ENCODE measurements at regions not wholly inside any gene's neighbourhood (a gene's known extent, or its start where the extent isn't known, plus 50 kb on each side); places are given as distances from the start of the nearest gene placed in this dataset.

- Histone ChIP-seq H3K4me1 (peaks cover 75% of the 10 kb centered on the region), H3K4me2 (no peak overlapping the region), H3K27ac (no peak overlapping the region), H3K9me3 (0 out of 2 replicates have a peak, but pooled peaks cover 2% of the 10 kb centered on the region), H4K20me1 (no peaks in the 10 kb centered on the region), H3K4me3 (no peak overlapping the region), H3K27me3 (no peaks in the 10 kb centered on the region), H3K36me3 (no peaks in the 10 kb centered on the region; the same call in 1 of the 2 replicates), H3K9ac (no peak overlapping the region)
- TF ChIP-seq Cebpa-rat (IDR thresholded peaks at IDR 0.05) = no peak
These were observed 122.3 kb downstream of the ZFP36L2 start for GRCh38 chr2:43104106-43104505.

- Histone ChIP-seq H3K9me3 (0 out of 2 replicates have a peak, but pooled peaks cover 2% of the 10 kb centered on the region), H3K27ac (no peak overlapping the region), H3K36me3 (no peaks in the 10 kb centered on the region; the same call in 1 of the 2 replicates), H4K20me1 (no peaks in the 10 kb centered on the region), H3K4me1 (peaks cover 66% of the 10 kb centered on the region), H3K27me3 (no peaks in the 10 kb centered on the region), H3K9ac (no peak overlapping the region), H3K4me3 (no peak overlapping the region), H3K4me2 (peak overlapping the region; percentile 76)
- no peak for TF ChIP-seq Cebpa-rat (IDR thresholded peaks at IDR 0.05)
These were observed 123.4 kb downstream of the ZFP36L2 start for GRCh38 chr2:43103093-43103404.

DNA sequence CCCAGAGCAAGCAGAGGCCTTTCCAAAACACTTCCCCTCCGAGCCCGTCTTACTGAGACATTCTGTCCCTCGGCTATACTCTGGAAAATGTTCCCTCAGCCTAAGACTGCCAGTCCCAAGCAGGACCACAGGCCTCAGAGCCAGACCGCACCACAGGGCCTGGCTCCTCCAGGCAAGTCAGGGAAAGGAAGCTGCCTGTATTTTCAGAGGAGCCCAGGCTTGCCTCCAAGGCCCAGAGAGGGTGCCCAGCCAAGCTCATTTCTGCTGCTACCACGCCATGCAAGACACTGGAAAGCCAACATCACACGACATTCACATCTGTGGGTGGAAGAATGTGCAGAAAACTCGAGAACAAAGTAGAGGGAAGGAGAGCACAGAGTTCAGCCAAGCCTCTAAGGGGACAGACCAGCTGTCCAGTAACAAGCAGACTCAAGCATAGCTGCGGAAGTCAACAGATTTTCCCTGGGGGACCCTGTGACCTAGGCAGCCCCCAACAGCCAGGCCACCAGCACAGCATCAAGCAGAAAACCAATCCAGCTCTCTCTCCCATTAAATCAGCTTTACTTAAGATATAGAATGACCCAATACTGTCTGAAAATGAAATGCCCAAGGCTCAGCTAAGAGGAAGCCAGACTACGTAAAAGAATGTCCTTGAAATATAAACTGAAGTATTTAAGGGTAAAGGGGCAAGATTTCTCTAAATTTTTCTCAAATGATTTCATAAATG is 123.9 kb downstream of the ZFP36L2 start:
- no peaks in the 10 kb centered on the region for H4K20me1 ChIP-seq
- no peak for TF ChIP-seq Cebpa-rat (IDR thresholded peaks at IDR 0.05)
- no peak overlapping the region for H3K4me3 ChIP-seq
- H3K27ac ChIP-seq = peak overlapping the region; percentile 33; the same call in 1 of the 2 replicates
- H3K4me1 ChIP-seq = peaks cover 66% of the 10 kb centered on the region
- no peaks in the 10 kb centered on the region for H3K27me3 ChIP-seq
- H3K9ac ChIP-seq = peak overlapping the region; percentile 6; the same call in 1 of the 2 replicates
- H3K4me2 ChIP-seq = peak overlapping the region; percentile 76
- no peaks in the 10 kb centered on the region; the same call in 1 of the 2 replicates for H3K36me3 ChIP-seq
- 0 out of 2 replicates have a peak, but pooled peaks cover 2% of the 10 kb centered on the region for H3K9me3 ChIP-seq

- Histone ChIP-seq H3K27ac (peak overlapping the region; percentile 51; the same call in 1 of the 2 replicates), H3K4me3 (no peak overlapping the region; the same call in 1 of the 2 replicates), H3K9ac (no peak overlapping the region), H3K36me3 (peaks cover 5% of the 10 kb centered on the region; the same call in 1 of the 2 replicates), H4K20me1 (no peaks in the 10 kb centered on the region), H3K27me3 (no peaks in the 10 kb centered on the region), H3K4me2 (peak overlapping the region; percentile 76), H3K4me1 (peaks cover 62% of the 10 kb centered on the region), H3K9me3 (peaks cover 2% of the 10 kb centered on the region; the same call in 1 of the 2 replicates)
- TF ChIP-seq Cebpa-rat (IDR thresholded peaks at IDR 0.05) = no peak
These were observed 124.7 kb downstream of the ZFP36L2 start for GRCh38 chr2:43101751-43102150.

GRCh38 chr2:43100883-43101662 is 125.3 kb downstream of the ZFP36L2 start:
- peaks cover 9% of the 10 kb centered on the region; the same call in 1 of the 2 replicates for H3K36me3 ChIP-seq
- H4K20me1 ChIP-seq = no peaks in the 10 kb centered on the region
- peak overlapping the region; percentile 57; the same call in 1 of the 2 replicates for H3K9ac ChIP-seq
- peaks cover 55% of the 10 kb centered on the region for H3K4me1 ChIP-seq
- H3K27me3 ChIP-seq = no peaks in the 10 kb centered on the region
- peak overlapping the region; percentile 51; the same call in 1 of the 2 replicates for H3K27ac ChIP-seq
- H3K4me2 ChIP-seq = peak overlapping the region; percentile 76
- H3K9me3 ChIP-seq = peaks cover 2% of the 10 kb centered on the region; the same call in 1 of the 2 replicates
- no peak for TF ChIP-seq Cebpa-rat (IDR thresholded peaks at IDR 0.05)
- H3K4me3 ChIP-seq = peak overlapping the region; percentile 59

GRCh38 chr2:43100362-43100882 is 126.0 kb downstream of the ZFP36L2 start:
- peak overlapping the region; percentile 59 for H3K4me3 ChIP-seq
- peaks cover 9% of the 10 kb centered on the region; the same call in 1 of the 2 replicates for H3K36me3 ChIP-seq
- peak overlapping the region; percentile 76 for H3K4me2 ChIP-seq
- TF ChIP-seq Cebpa-rat (IDR thresholded peaks at IDR 0.05) = no peak
- H3K9ac ChIP-seq = peak overlapping the region; percentile 57; the same call in 1 of the 2 replicates
- H3K9me3 ChIP-seq = peaks cover 2% of the 10 kb centered on the region; the same call in 1 of the 2 replicates
- H3K27me3 ChIP-seq = no peaks in the 10 kb centered on the region
- peaks cover 48% of the 10 kb centered on the region for H3K4me1 ChIP-seq
- H3K27ac ChIP-seq = peak overlapping the region; percentile 51; the same call in 1 of the 2 replicates
- no peaks in the 10 kb centered on the region for H4K20me1 ChIP-seq

DNA sequence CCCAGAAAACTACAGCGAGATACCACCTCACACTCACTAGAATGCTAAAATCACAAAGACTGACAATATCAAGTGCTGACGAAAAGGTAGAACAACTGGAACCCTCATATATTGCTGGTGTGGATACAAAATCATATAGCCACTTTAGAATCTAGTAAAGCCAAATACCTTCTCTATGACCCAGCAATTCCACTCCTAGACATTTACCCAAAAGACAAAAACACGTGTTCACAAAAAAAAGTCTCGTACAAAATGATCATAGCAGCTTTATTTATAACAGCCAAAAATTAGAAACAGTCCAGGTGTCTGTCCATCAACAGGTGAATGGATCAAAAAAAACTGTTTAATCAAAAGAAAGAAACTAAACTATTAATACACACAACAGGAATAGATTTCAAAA is 126.6 kb downstream of the ZFP36L2 start:
- no peaks in the 10 kb centered on the region for H4K20me1 ChIP-seq
- no peak overlapping the region for H3K9ac ChIP-seq
- peaks cover 9% of the 10 kb centered on the region; the same call in 1 of the 2 replicates for H3K36me3 ChIP-seq
- H3K27ac ChIP-seq = no peak overlapping the region
- H3K4me3 ChIP-seq = no peak overlapping the region
- TF ChIP-seq Cebpa-rat (IDR thresholded peaks at IDR 0.05) = no peak
- peaks cover 42% of the 10 kb centered on the region for H3K4me1 ChIP-seq
- no peaks in the 10 kb centered on the region for H3K27me3 ChIP-seq
- H3K4me2 ChIP-seq = no peak overlapping the region
- peaks cover 2% of the 10 kb centered on the region; the same call in 1 of the 2 replicates for H3K9me3 ChIP-seq

DNA sequence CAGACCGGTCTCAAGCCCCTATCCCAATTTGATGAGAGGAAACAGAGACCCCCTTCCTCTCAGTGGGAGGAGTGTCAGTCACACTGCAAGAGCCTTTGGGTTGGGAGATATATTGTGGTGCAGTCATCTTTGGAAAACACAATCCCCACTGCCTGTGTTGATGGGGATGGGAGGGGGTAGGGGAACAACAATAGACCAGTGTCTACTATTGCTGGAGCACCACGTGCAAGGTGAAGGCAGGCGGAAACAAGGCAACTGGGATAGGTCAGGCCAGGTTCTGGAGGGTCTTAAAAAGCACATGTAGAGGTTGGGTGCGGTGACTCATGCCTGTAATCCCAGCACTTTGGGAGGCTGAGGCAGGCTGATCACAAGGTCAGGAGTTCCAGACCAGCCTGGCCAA is 127.9 kb downstream of the ZFP36L2 start:
- H3K27ac ChIP-seq = no peak overlapping the region
- H3K4me3 ChIP-seq = no peak overlapping the region
- H3K4me2 ChIP-seq = no peak overlapping the region
- H3K9me3 ChIP-seq = no peaks in the 10 kb centered on the region; the same call in 1 of the 2 replicates
- H4K20me1 ChIP-seq = no peaks in the 10 kb centered on the region
- peaks cover 38% of the 10 kb centered on the region for H3K4me1 ChIP-seq
- TF ChIP-seq Cebpa-rat (IDR thresholded peaks at IDR 0.05) = no peak
- H3K9ac ChIP-seq = no peak overlapping the region
- peaks cover 9% of the 10 kb centered on the region; the same call in 1 of the 2 replicates for H3K36me3 ChIP-seq
- H3K27me3 ChIP-seq = no peaks in the 10 kb centered on the region

DNA sequence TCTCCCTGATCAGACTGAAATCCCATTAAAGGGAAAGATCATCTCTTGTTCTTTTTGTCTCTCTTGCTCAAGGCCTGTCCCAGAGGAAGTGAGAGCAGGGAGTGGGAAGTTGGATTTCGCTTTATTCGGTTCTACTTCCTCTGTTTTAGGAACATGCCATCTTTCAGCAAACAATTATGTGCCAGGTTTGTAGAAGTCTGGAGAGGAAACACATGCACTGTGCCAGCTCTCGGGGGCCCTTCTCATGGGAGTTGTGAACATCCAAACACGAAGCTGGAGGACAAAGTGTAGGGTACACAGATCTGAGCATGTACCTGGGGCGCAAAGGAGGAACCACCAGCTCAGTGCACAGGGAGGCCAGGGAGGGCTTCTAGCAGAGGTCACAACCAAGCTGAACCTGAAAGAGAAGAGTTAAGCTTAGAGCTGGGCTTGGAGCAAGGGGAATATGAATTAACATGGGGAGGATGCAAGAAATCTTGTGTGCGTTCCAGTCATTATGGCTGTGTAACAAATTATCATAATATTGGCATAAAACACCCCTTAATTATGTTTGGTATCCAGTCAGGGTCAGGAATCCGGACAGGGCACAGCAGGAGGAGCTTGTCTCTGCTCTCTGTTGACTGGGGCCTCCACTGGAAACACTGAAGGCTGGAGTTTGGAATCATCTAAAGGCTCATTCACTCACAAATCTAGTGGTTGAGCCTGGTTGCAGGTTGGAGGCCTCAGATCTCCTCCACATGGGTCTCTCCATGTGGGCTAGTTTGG is 128.6 kb downstream of the ZFP36L2 start:
- Histone ChIP-seq H3K4me1 (peaks cover 30% of the 10 kb centered on the region), H3K4me2 (peak overlapping the region; percentile 40), H3K9me3 (peaks cover 2% of the 10 kb centered on the region; the same call in 1 of the 2 replicates), H3K27ac (no peak overlapping the region), H4K20me1 (no peaks in the 10 kb centered on the region), H3K9ac (no peak overlapping the region; the same call in 1 of the 2 replicates), H3K36me3 (peaks cover 9% of the 10 kb centered on the region; the same call in 1 of the 2 replicates), H3K27me3 (no peaks in the 10 kb centered on the region), H3K4me3 (no peak overlapping the region)
- no peak for TF ChIP-seq Cebpa-rat (IDR thresholded peaks at IDR 0.05)

All from BLaER1 (cell line).